DMS53 (cell line): ENCODE measurements at regions not wholly inside any gene's neighbourhood (a gene's known extent, or its start where the extent isn't known, plus 50 kb on each side); places are given as distances from the start of the nearest gene placed in this dataset.

Experiments
- DNase-seq: peaks from one replicate; lab custom pipeline; 2025; lab: John Stamatoyannopoulos, UW

GRCh38 chr20:4559106-4559505, 127.2 kb upstream of the PRNP start:
- no peak for DNase-seq

GRCh38 chr20:4556781-4557180, 129.5 kb upstream of the PRNP start:
- no peak for DNase-seq

GRCh38 chr20:4555188-4555890, 130.9 kb upstream of the PRNP start:
- peak; percentile 8 for DNase-seq

- DNase-seq = no peak
Measured at GRCh38 chr20:4554346-4554745, 131.9 kb upstream of the PRNP start.

- DNase-seq = no peak
Measured at GRCh38 chr20:4552075-4552640, 134.1 kb upstream of the PRNP start.

- no peak for DNase-seq
Measured at GRCh38 chr20:4550740-4551139, 135.5 kb upstream of the PRNP start.

GRCh38 chr20:4549711-4550259, 136.5 kb upstream of the PRNP start:
- no peak for DNase-seq

- DNase-seq = no peak
Measured at GRCh38 chr20:4548552-4548951, 137.7 kb upstream of the PRNP start.

- no peak for DNase-seq
Measured at GRCh38 chr20:4546786-4547185, 139.5 kb upstream of the PRNP start.

- no peak for DNase-seq
Measured at GRCh38 chr20:4546342-4546741, 139.9 kb upstream of the PRNP start.

- no peak for DNase-seq
Measured at GRCh38 chr20:4545526-4545925, 140.7 kb upstream of the PRNP start.

- DNase-seq = no peak
Measured at GRCh38 chr20:4544765-4545164, 141.5 kb upstream of the PRNP start.

GRCh38 chr20:4542270-4542669, 144.0 kb upstream of the PRNP start:
- DNase-seq = no peak

GRCh38 chr20:4534315-4534714, 151.9 kb upstream of the PRNP start:
- DNase-seq = no peak

GRCh38 chr20:4533368-4534133, 152.7 kb upstream of the PRNP start:
- DNase-seq = no peak

- DNase-seq = no peak
Measured at GRCh38 chr20:4532772-4533171, 153.5 kb upstream of the PRNP start.

GRCh38 chr20:4524792-4525191, 161.5 kb upstream of the PRNP start:
- no peak for DNase-seq

- no peak for DNase-seq
Measured at GRCh38 chr20:4524307-4524706, 161.9 kb upstream of the PRNP start.

GRCh38 chr20:4522310-4522709, 163.9 kb upstream of the PRNP start:
- no peak for DNase-seq

- DNase-seq = no peak
Measured at GRCh38 chr20:4521170-4521968, 164.9 kb upstream of the PRNP start.

GRCh38 chr20:4519534-4519933, 166.7 kb upstream of the PRNP start:
- DNase-seq = peak; percentile 14

GRCh38 chr20:4516876-4517275, 169.4 kb upstream of the PRNP start:
- no peak for DNase-seq
